GM12874 (cell line): ENCODE measurements at regions not wholly inside any gene's neighbourhood (a gene's known extent, or its start where the extent isn't known, plus 50 kb on each side); places are given as distances from the start of the nearest gene placed in this dataset.
A peak's percentile ranks its signal among the peaks of the same experiment; 100 is the strongest.

Source experiments
- TF ChIP-seq, protein P1 (sequence below): IDR thresholded peaks from 2 replicates; pipeline ENCODE4 v1.5.1; 2011; ENCODE audit warnings: low read depth, mild to moderate bottlenecking, control low read depth, low read length, moderate library complexity; ENCODE audit not compliant: insufficient read depth

DNA sequence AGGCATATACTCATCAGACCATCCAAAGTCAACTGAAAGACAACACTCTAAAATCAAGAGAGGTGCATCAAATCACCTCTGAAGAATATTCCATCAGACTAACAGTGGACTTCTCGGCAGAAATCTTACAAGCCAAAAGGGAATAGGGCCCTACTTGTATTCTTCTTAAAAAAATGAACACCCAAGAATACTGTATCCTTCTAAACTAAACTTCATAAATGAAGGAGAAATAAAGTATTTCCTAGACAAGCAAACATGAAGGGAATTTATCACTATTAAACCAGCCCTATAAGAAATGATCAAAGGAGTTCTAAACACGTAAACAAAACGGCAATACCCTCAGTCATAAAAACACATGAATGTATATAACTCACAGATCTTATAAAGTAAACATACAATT lies 141.2 kb downstream of the CXXC4 start:
- TF ChIP-seq, protein P1, sequence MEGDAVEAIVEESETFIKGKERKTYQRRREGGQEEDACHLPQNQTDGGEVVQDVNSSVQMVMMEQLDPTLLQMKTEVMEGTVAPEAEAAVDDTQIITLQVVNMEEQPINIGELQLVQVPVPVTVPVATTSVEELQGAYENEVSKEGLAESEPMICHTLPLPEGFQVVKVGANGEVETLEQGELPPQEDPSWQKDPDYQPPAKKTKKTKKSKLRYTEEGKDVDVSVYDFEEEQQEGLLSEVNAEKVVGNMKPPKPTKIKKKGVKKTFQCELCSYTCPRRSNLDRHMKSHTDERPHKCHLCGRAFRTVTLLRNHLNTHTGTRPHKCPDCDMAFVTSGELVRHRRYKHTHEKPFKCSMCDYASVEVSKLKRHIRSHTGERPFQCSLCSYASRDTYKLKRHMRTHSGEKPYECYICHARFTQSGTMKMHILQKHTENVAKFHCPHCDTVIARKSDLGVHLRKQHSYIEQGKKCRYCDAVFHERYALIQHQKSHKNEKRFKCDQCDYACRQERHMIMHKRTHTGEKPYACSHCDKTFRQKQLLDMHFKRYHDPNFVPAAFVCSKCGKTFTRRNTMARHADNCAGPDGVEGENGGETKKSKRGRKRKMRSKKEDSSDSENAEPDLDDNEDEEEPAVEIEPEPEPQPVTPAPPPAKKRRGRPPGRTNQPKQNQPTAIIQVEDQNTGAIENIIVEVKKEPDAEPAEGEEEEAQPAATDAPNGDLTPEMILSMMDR, result no peak

DNA sequence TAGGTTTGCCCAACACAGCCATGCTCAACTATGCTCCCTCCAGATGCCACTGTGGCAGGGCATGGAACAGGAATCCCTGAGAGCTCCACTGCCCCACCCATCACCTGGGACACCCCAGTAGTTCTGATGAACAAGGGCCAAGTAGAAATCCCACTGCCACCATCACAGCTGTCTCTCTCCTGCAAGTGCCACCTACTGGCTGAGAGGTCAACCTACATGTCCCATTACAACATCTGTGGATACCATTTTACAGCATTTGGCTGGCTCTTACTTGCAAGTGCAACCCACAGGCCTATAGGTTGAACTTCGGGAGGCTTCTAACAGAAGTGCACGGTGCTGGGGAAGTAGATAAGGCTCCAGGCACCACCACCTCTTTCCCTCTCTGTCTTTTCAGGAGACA lies 142.5 kb downstream of the CXXC4 start:
- TF ChIP-seq, protein P1, result 0 out of 2 replicates have a peak, but pooled peaks have one; percentile 19

DNA sequence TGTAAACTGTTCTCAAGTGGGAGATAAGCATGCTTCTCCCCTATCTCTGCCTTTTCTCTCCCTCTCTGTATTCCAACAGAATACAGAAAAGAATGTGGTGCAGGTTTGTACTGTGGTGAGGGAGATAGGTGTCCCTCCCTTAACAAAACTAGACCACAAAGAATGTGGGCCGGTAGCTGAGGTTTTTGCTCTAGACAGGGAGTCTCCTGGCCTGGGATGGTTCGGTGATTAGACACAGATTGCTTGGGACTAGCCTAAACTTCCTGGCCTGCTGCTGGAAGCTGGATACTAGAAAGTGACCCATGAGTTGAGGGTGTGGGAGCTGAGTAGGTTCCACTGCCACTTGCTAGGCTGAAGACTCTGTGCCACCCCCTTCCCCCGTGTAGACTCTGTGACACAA lies 143.0 kb downstream of the CXXC4 start:
- TF ChIP-seq, protein P1, result no peak

DNA sequence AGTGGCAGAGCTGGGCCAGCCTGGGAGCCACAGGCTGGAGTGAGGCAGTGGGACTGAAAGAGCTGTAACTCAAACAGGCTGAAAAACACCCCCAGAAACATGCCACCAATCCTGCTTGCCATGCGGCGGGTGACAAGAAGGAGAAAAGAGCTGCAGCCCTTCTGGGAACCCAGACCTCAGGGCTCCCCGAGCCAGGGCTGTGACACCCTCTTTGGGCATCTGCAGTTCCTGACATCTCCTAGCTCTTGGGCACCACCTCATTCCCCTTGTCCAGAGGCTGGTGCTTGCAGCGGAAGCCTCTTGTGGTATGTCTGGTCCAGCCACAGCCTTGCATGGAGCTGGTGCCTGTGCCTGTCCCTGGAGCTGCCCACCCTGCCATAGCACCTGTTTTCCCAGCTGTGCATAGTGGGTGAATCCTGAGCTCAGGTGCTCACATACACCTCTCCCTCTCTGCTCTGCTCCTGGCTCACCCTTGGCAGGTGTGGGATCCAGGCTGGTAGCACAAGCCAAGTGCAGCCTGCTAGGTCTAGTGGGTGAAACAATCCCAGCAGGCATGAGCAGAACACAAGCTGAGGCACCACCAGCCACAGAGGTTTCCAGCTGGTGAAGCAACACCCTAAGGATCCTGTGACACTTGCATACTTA lies 149.0 kb downstream of the CXXC4 start:
- TF ChIP-seq, protein P1, result no peak

DNA sequence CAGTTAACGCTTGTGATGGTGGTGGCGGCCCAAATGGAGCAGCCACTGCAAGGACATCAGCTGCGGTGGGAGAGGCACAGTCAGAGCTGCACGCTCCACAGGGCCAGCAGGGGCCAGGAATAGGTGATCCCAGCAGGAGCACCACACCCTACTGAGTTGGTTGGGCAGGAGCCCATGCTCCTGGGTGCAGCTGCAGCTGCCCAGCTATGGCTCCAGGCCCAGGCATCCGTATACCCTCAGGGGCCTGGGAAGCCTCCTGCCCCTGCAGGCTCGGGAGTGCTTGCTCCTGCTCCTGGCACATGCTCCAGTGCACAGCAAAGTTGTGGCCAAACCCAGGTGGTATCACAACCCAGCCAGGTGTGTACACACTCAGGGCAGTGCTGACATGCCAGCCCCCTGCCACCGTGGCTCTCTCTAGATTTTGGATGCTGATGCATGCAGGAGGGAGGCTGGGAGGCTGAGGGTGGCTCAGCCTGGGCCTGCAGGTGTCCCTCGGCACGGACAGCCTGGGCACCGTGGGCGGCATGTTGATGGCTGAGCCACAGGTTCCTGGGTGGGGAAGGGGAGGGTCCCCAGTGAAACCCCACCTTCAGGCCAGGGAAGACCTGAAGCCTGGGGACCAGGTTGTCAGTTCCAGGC lies 150.2 kb downstream of the CXXC4 start:
- TF ChIP-seq, protein P1, result no peak

DNA sequence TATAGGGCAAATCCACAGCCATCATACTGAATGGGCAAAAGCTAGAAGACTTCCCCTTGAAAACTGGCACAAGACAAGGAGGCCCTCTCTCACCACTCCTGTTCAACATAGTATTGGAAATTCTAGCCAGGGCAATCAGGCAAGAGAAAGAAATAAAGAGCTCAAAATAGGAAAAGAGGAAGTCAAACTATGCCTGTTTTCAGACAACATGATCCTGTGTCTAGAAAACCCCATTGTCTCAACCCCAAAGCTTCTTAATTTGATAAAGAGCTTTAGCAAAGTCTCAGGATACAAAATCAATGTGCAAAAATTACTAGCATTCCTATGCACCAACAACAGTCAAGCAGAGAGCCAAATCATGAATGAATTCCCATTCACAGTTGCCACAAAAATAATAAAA lies 160.3 kb downstream of the CXXC4 start:
- TF ChIP-seq, protein P1, result no peak

DNA sequence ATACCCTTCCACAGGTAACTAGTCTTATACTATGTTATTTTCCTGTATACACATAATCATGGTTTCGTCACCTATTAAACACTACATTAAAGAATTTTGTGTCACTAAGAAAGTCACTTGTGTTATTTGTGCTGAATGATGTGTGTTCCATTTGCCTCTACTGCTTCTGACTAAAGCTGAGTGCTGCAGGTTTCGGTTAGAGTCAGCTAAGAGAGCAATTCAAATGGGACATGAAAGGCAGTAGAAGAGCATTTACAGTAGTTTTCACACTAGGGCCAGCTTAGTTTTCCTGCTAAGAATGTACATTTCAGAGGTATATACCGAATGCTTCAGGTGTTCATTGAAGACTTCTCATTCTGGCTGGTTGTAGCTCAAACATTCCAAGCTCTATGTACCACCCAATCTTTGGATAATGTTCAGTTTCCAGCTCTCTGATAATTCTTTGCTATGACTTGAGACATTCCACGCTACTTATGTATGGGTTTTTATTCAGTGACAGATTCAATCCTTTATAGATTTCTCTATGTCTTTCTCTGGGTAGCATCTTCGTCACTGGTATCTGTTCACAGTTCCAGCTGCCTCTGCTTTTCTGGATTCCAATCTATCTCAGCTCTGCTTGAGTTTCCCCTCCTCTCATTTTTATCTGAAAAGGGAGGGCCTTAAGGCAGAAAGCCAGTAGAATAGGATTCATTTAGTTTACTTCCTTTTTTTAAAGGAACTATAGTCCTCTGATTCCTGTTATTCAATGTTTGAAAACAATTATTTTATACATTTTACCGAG lies 164.4 kb downstream of the CXXC4 start:
- TF ChIP-seq, protein P1, result no peak
